Psoas muscle (tissue), 7 donors: ENCODE measurements at regions not wholly inside any gene's neighbourhood (a gene's known extent, or its start where the extent isn't known, plus 50 kb on each side); places are given as distances from the start of the nearest gene placed in this dataset.

ENCODE experiments used
- ATAC-seq, 4 donors: fragments of 200-7000 bp; cut with Tn5 transposase; one replicate each; pipeline ENCODE4 v1.9.1; 2020; ENCODE audit warnings: moderate library complexity in 3 of 4, mild to moderate bottlenecking in 2 of 4
- DNase-seq, 2 donors: peaks; one replicate each; pipeline ENCODE4 v3.0.0-alpha.2; 2020
- H3K27ac ChIP-seq: fragments of 200-600 bp; one replicate; pipeline ENCODE4 v1.8.0; 2022
- H3K27me3 ChIP-seq, 3 donors: fragments of 200-600 bp in 1 of 3; one replicate each; pipeline versions ENCODE4 v1.6.1 to v1.8.0; 2013 to 2022; ENCODE audit warnings: low read length in 2 of 3, mild to moderate bottlenecking in 2 of 3, moderate library complexity in 1 of 3; ENCODE audit not compliant: insufficient read depth in 3 of 3
- H3K36me3 ChIP-seq, 2 donors: fragments of 200-600 bp in 1 of 2; one replicate each; pipeline versions ENCODE4 v1.6.1 to v1.8.0; 2013 to 2022; ENCODE audit warnings: low read depth in 1 of 2, mild to moderate bottlenecking in 1 of 2, moderate library complexity in 1 of 2; ENCODE audit not compliant: insufficient read depth in 1 of 2
- H3K4me1 ChIP-seq: fragments of 200-600 bp; one replicate; pipeline ENCODE4 v1.8.0; 2022
- H3K4me3 ChIP-seq: fragments of 200-600 bp; one replicate; pipeline ENCODE4 v1.8.0; 2022; ENCODE audit warnings: mild to moderate bottlenecking
- H3K9me3 ChIP-seq: fragments of 200-600 bp; one replicate; pipeline ENCODE4 v1.8.0; 2022
- WGBS, 3 donors: extraction: QIAGEN DNeasy Blood & Tissue Kit; methylation state at CpG; one replicate each; pipeline versions ENCODE4 v1.1.6 to v1.1.7; 2013; 5-methylcytosine and 5-hydroxymethylcytosine counted together
- intact Hi-C, 2 donors: fragments of 100-400 bp; cut with DNase I; formaldehyde crosslinking; loops; one replicate each; pipeline versions ENCODE4 v1.11.0 to v1.14.2; 2022
- TF ChIP-seq, protein P1 (sequence below): fragments of 200-600 bp; IDR thresholded peaks from one replicate; pipeline ENCODE4 v1.8.0; 2022; ENCODE audit warnings: antibody characterized with exemption
- donor health status: healthy with polysubstance abuse.
- donor health status: DM: no; HTN: no; CAD: no; lungs with moderate emphysema.
- donor health status: Bipolar disorder and iron deficiency.
- donor health status: healthy.
- donor health status: DM: yes; HTN: yes; CAD: no.
- donor health status: DM: no; HTN: no; CAD: no.
- donor health status: DM: yes; HTN: yes; CAD: no.

DNA sequence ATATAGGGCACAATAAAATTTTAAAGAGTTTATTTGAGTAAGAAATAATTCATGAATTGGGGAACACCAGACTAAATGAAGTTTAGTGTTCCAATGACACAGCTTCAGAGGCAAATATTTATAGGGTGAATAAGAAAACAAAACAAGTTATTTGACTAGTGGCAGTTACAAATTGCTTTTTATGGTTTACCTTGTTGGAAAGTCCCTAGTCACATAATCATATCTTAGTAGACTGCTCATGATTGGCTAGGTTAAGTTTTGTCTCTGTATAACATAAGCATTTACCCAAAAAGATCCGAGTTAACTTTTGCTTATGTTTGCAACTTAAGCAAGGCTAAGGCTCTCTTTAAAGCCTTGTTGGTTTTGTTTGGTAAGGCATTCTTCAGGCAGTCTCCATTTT is 224.7 kb upstream of the MIR17HG start:
- Histone ChIP-seq H3K9me3 (no peaks in the 10 kb centered on the region), H3K4me1 (no peaks in the 10 kb centered on the region), H3K27ac (no peak overlapping the region), H3K4me3 (no peak overlapping the region), H3K27me3 (no peaks in the 10 kb centered on the region), H3K36me3 (no peaks in the 10 kb centered on the region)
- WGBS, 3 donors: 94 to 97% (median 97%) methylated on average over 1 of the region's 1 CpG
- ATAC-seq (no peak), DNase-seq (no peak)
- TF ChIP-seq, protein P1, sequence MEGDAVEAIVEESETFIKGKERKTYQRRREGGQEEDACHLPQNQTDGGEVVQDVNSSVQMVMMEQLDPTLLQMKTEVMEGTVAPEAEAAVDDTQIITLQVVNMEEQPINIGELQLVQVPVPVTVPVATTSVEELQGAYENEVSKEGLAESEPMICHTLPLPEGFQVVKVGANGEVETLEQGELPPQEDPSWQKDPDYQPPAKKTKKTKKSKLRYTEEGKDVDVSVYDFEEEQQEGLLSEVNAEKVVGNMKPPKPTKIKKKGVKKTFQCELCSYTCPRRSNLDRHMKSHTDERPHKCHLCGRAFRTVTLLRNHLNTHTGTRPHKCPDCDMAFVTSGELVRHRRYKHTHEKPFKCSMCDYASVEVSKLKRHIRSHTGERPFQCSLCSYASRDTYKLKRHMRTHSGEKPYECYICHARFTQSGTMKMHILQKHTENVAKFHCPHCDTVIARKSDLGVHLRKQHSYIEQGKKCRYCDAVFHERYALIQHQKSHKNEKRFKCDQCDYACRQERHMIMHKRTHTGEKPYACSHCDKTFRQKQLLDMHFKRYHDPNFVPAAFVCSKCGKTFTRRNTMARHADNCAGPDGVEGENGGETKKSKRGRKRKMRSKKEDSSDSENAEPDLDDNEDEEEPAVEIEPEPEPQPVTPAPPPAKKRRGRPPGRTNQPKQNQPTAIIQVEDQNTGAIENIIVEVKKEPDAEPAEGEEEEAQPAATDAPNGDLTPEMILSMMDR: no peak
- intact Hi-C loops: no loop called here

GRCh38 chr13:91123456-91124127 is 223.9 kb upstream of the MIR17HG start:
- ATAC-seq: no peak
- TF ChIP-seq, protein P1: no peak
- DNase-seq: no peak
- WGBS, 3 donors: 52 to 54% (median 53%) methylated on average over 5 of the region's 5 CpGs
- H3K9me3 ChIP-seq: no peaks in the 10 kb centered on the region
- no peaks in the 10 kb centered on the region for H3K36me3 ChIP-seq
- intact Hi-C loops: no loop called here
- no peaks in the 10 kb centered on the region for H3K27me3 ChIP-seq
- H3K27ac ChIP-seq: no peak overlapping the region
- no peak overlapping the region for H3K4me3 ChIP-seq
- H3K4me1 ChIP-seq: no peaks in the 10 kb centered on the region

- H3K27ac ChIP-seq: no peak overlapping the region
- TF ChIP-seq, protein P1: no peak
- no peaks in the 10 kb centered on the region for H3K27me3 ChIP-seq
- H3K36me3 ChIP-seq: no peaks in the 10 kb centered on the region
- intact Hi-C loops: no loop called here
- H3K9me3 ChIP-seq: no peaks in the 10 kb centered on the region
- H3K4me1 ChIP-seq: no peaks in the 10 kb centered on the region
- H3K4me3 ChIP-seq: no peak overlapping the region
- WGBS, 3 donors: 74 to 92% (median 87%) methylated on average over 4 of the region's 4 CpGs
- DNase-seq (no peak), ATAC-seq (no peak)
Measured at GRCh38 chr13:91126806-91127205, 220.7 kb upstream of the MIR17HG start.

- ATAC-seq (no peak), DNase-seq (no peak)
- intact Hi-C loops: no loop called here
- H3K36me3 ChIP-seq: no peaks in the 10 kb centered on the region
- no peak overlapping the region for H3K27ac ChIP-seq
- no peaks in the 10 kb centered on the region for H3K9me3 ChIP-seq
- H3K4me1 ChIP-seq: no peaks in the 10 kb centered on the region
- TF ChIP-seq, protein P1: no peak
- no peak overlapping the region for H3K4me3 ChIP-seq
- H3K27me3 ChIP-seq: no peaks in the 10 kb centered on the region
- 95 to 100% (median 100%) methylated on average over 1 of the region's 1 CpG for WGBS, 3 donors
Measured at GRCh38 chr13:91127995-91128394, 219.5 kb upstream of the MIR17HG start.

GRCh38 chr13:91132381-91132780 is 215.1 kb upstream of the MIR17HG start:
- no peak overlapping the region for H3K4me3 ChIP-seq
- no peak overlapping the region for H3K27ac ChIP-seq
- intact Hi-C loops: loop anchor here in 1 of 2 donors (5.0 kb wide), 1 partner anchor 190 kb away; no protein-coding TSS in a partner anchor
- no peaks in the 10 kb centered on the region for H3K9me3 ChIP-seq
- H3K36me3 ChIP-seq: no peaks in the 10 kb centered on the region
- ATAC-seq (no peak), DNase-seq (no peak)
- no peaks in the 10 kb centered on the region for H3K27me3 ChIP-seq
- WGBS, 3 donors: 94 to 97% (median 96%) methylated on average over 4 of the region's 4 CpGs
- TF ChIP-seq, protein P1: no peak
- H3K4me1 ChIP-seq: no peaks in the 10 kb centered on the region
